Dermis blood vessel endothelial cell (primary cell): ENCODE measurements at regions not wholly inside any gene's neighbourhood (a gene's known extent, or its start where the extent isn't known, plus 50 kb on each side); places are given as distances from the start of the nearest gene placed in this dataset.

ENCODE experiments used
- DNase-seq: peaks from one replicate; pipeline ENCODE4 v3.0.0; 2010

- DNase-seq, result no peak
Observed at GRCh38 chr2:128368437-128369107, 49.9 kb upstream of the HS6ST1 start.

DNA sequence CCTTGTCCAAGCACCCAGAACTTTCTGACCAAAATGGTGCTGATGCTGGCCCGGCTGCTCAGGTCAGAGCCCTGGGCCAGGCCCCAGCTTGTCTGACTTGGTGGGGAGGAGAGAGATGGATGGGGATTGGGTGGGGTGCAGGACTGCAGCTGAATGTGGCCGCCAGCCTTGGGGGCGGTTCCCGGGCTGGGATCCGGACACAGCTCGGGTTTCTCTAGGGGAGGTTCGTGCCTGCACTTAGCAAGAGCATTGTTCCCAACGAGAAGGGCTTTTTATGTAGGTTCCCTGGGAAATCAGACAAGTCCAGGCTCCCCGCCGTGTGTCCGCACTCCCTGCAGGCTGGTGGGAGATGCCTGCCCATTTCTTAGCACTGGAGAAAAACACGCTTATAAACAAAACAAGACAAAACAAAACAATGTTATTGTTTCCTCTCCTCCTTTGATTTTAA lies 50.5 kb upstream of the HS6ST1 start:
- no peak for DNase-seq

DNA sequence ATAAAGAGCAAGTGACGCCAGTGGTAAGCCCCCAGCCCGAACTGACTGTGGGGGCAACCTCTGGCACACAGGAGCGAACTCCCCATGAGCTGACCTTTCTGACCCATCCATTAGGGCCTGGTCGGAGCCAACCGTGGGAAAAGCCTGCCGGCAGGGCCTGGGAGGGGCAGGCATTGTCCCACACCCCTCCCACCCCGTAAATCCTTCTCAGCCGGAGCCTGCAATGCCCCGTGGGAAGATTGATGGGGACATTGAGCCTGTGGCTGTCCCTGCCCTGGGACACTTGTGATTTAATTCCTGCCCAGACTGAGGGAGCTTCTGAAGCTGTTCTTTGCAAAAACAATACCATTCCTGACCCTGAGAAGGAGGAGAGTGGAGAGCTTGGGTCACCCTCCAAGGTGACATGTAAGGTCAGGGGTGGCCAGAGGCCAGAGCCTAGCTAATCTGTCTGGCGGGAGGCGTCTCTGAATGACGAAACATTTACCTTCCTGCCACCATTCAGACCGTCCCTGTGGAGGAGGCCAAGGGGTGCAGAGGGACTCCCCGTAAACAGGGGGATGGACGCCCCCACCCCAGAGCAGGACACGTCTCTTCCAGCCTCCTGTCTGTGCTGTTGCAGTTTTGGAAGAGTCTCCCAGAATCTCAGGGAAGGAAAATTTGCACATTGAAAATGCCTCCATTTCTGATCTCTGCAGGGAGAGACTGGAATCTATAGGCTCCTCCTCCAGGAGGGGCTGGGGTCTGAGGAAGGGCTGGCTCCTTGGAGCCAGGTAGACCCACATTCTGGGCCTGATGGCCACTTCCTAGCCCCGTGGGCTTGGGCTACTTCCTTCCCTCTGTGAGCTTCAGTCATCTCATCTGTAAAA lies 51.2 kb upstream of the HS6ST1 start:
- DNase-seq, result no peak

DNA sequence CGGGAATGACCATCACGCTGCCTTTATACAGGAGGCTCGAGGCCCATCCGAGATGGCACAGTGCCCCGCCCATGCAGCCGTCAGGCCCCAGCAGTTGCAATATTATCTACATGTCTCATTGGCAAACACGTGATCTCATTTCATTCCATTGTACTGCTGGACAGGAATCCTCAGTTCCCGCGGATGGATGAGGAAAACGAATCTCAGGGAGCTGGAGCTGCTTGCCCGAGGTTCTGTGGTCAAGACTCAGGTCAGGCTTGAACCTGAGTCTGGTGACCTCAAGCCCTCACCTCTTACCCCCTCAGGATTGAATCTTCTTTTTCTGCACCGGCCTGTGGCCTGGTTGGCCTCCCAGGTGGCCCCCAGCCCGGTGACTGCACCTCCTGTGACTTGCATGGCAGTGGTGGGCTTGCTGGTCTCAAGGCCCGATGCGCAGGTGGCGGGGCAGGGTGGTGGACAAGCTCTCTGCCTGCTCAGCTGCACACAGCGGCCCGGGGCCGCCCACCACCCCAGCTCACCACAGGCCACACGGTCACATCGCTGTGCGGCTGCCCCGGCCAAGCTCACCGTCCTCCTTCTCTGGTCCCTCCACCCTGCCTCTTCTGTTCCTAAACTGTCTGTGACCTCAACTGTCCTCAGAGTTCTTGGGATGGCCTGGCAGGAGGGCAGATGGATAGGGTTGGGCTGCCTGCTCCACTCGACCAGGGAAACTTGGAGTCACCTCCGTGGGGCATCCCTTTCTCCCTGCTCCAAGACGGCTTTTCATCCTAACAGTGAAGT lies 52.0 kb upstream of the HS6ST1 start:
- no peak for DNase-seq

- DNase-seq, result no peak
Observed at GRCh38 chr2:128371248-128371630, 52.6 kb upstream of the HS6ST1 start.

- DNase-seq, result no peak
Observed at GRCh38 chr2:128371648-128372345, 53.1 kb upstream of the HS6ST1 start.

DNA sequence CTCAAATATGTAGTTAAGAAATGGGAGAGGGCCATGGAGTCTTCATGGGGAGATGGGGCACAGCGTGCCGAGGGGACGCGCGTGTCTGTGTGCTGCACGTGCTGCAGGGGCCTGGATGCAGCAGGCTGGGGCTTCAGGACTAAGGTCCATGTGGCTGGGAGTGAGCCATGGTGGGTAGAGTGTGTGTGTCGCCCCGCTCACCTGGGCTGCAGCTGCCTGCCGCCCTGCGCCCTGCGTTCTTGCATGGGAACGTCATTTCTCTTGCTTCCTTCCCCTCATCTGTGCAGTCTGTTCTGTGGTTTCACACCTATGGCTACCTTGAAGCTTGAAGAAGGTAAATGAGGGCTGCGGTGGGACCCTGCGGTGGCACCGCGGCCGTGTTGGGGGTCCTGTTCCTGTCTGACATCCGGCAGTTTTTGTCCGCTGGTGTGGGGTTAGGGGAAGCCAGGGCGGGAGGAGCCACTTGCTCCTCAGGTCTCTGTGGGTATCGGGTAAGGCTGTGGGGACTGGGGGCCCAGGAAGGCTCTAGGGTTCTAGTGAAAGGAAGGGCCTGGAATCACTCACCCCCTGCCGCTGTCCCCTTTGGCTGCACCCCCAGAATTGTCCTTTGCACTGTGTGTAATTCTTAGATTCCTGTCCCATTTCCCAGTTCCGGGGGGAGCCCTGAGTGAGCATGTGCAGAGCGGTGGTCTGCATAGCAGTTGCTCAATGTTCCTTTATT lies 54.1 kb upstream of the HS6ST1 start:
- no peak for DNase-seq

DNA sequence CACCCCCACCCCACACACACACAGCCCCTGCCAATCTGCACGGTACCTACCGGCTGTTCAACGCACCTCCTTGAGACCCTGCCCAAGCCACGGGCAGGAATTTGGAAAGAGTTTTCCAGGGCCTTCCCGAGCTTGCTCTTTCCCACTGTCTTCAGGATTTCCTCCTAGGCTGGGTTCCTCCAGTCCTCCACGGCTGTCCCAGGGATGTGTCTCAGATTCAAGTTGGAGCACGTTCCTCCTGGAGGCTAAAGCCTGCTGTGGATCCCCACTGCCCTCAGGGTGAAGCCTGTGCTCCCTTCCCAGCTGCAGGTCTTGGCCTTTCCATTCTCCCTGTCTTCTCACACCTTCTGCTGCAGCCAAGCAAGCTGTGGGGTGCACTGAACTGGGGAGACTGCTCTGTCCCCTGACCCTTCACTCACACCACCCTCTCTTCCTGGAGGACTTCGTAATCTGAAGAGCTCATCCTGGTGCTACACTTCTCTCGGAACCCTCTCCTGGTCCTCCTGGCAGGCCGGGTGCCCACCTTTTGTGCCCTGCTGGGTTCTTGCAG lies 54.9 kb upstream of the HS6ST1 start:
- DNase-seq, result no peak

- DNase-seq, result no peak
Observed at GRCh38 chr2:128374001-128374710, 55.5 kb upstream of the HS6ST1 start.

DNA sequence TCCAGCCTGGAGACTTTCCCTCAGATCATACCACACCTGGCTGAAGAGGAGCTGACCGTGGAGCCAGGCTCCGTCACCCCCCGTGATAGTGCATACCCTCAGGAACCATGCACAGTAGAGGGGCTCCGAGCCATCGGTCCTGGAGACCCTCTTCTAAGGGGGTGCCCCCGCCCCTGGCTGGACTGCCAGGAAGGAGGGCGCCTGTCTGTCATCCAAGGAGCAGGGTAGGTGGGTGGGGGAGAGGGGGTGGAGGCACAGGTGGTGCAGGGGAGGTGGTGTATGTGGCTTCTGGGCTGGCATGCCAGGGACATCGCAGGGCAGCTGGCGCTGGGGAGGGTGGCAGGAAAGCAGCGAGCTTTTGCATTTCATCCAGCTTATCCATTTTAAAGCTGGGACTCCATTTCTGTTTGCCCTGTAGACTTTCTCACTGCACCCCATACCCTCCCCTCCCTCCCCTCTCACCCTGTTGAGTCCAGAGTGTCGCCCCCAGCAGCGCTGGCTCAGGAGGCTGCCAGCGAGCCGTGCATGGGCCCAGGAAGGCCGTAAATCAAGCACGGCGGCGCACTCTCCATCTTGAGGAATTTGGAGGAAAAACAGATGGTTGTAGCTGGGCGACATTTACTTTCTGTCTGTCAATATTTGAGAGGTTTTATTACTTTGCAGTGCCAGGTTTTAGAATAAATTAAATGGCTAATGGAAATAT lies 56.2 kb upstream of the HS6ST1 start:
- DNase-seq, result no peak

- no peak for DNase-seq
Observed at GRCh38 chr2:128375454-128375853, 56.8 kb upstream of the HS6ST1 start.

GRCh38 chr2:128376241-128377041 lies 57.8 kb upstream of the HS6ST1 start:
- no peak for DNase-seq

DNA sequence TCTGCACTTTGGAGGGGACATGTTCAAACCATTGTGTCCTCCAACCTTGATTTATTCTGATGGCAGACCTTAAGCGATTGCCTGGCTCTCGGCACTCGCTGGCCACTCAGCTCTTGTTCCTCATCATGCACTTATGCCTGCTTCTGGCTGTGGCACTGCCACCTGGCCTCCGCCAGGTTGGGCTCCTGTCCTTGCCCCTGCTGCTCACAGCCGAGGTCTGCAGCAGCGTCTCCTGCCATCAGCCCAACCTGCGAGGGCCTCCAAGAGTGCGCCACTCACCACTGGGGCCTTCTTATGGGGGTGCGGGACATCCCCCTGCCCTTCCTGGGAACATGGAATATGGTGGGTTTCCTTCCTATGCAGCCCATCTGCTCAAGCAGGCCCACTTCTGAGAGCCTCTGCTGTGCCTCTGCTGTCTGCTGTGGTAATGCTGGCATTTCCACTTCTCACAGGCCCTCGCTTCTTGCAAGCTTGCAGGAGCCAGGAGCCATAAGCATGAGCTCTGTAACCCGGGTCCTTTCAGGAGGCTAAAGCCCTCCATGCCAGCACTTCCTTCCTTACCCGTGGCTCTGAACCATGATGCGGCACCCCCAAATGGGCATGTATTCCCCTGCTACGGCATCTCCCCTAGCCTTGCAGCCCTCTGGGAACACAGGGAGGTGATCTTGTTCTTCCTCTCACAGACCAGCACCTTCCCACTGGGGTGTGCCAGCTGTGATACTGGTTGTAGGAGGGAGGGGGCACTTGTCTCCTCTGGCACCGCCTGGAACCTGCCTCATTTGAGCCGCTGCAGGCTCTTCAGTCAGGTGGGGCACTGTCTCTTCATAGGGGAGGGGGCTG lies 58.6 kb upstream of the HS6ST1 start:
- no peak for DNase-seq

DNA sequence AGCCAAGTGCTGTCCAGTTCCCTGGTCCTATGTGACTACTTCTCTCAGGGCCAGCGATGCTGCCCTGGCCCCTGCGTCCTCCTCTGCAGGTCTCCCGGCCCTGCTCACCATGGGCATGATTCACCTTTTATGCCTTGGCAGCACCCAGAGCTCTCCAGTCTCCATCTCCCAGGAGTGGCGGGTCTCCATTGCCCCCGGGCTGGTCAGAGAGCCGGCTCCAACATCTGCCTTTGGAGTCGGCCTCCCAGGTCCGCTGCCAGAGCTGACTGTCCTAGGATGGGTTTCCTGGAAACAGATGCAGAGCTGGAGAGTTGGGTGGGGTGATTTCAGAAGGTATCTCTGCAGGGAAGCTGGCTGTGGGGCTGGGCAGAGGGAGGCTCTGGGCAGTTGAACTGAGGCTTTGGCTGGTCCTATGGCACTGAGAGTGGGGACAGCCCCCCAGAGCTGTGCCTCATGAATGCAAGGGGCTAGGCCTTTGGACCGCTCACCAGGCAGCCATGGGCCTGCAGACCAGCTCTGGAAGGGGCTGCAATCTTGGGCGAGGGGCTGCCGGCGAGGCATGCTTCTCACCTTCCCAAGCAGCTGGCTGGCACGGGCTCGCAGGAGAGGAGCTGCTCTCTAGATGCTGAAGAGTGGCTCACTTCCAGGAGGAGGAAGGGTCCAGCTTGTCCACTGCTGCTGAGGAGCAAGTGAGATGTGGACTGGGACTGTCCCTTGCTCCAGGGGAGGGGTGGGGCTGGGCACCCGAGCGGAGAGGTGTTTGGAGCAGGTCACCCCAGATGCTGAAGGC lies 59.8 kb upstream of the HS6ST1 start:
- no peak for DNase-seq

GRCh38 chr2:128379021-128380015 lies 60.6 kb upstream of the HS6ST1 start:
- DNase-seq, result peak; percentile 53
